Hepatocyte (in vitro differentiated cells): ENCODE measurements at regions not wholly inside any gene's neighbourhood (a gene's known extent, or its start where the extent isn't known, plus 50 kb on each side); places are given as distances from the start of the nearest gene placed in this dataset.
A peak's percentile ranks its signal among the peaks of the same experiment; 100 is the strongest.

ENCODE experiments used
- DNase-seq: peaks from one replicate; pipeline ENCODE4 v3.0.0-alpha.2; 2016; ENCODE audit warnings: low spot score
- H2AFZ ChIP-seq: fragments of 200-600 bp; sonication (generic); 2 replicates; pipeline ENCODE4 v1.6.0; 2016; ENCODE audit warnings: antibody characterized with exemption, mild to moderate bottlenecking
- H3K27ac ChIP-seq: fragments of 200-600 bp; sonication (generic); 2 replicates; pipeline ENCODE4 v1.5.1; 2016; ENCODE audit warnings: mild to moderate bottlenecking
- H3K27me3 ChIP-seq: fragments of 200-600 bp; sonication (generic); 2 replicates; pipeline ENCODE4 v1.6.1; 2016
- H3K36me3 ChIP-seq: fragments of 200-600 bp; sonication (generic); replicated peaks from 2 replicates; pipeline ENCODE4 v1.5.1; 2016; ENCODE audit warnings: low read depth; ENCODE audit not compliant: insufficient read depth
- H3K4me1 ChIP-seq: fragments of 200-600 bp; sonication (generic); 2 replicates; pipeline ENCODE4 v1.5.1; 2016; ENCODE audit warnings: mild to moderate bottlenecking, moderate library complexity; ENCODE audit not compliant: insufficient read depth
- H3K4me2 ChIP-seq: fragments of 200-600 bp; sonication (generic); 2 replicates; pipeline ENCODE4 v1.6.0; 2016
- H3K4me3 ChIP-seq: fragments of 200-600 bp; sonication (generic); 2 replicates; pipeline ENCODE4 v1.5.1; 2016; ENCODE audit warnings: mild to moderate bottlenecking
- H3K79me2 ChIP-seq: fragments of 200-600 bp; sonication (generic); 2 replicates; pipeline ENCODE4 v1.6.0; 2017; ENCODE audit warnings: mild to moderate bottlenecking
- H3K9me2 ChIP-seq: fragments of 200-600 bp; sonication (generic); replicated peaks from 2 replicates; pipeline ENCODE4 v1.6.0; 2017; ENCODE audit warnings: mild to moderate bottlenecking; ENCODE audit not compliant: insufficient read depth
- H3K9me3 ChIP-seq: fragments of 200-600 bp; sonication (generic); 2 replicates; pipeline ENCODE4 v1.5.1; 2016; ENCODE audit warnings: low read depth, mild to moderate bottlenecking
- H4K20me1 ChIP-seq: fragments of 200-600 bp; sonication (generic); 2 replicates; pipeline ENCODE4 v1.6.0; 2016; ENCODE audit warnings: mild to moderate bottlenecking; ENCODE audit not compliant: insufficient read depth, poor library complexity, severe bottlenecking
- CTCF ChIP-seq: fragments of 200-600 bp; sonication (generic); IDR thresholded peaks from 2 replicates; pipeline ENCODE4 v1.5.1; 2016; ENCODE audit warnings: antibody characterized with exemption, mild to moderate bottlenecking; ENCODE audit not compliant: poor library complexity
- EZH2 ChIP-seq: fragments of 200-600 bp; sonication (generic); IDR thresholded peaks from 2 replicates; pipeline ENCODE4 v1.6.1; 2016; ENCODE audit warnings: antibody characterized with exemption, mild to moderate bottlenecking, borderline replicate concordance
- EZH2phosphoT487 ChIP-seq: fragments of 200-600 bp; sonication (generic); IDR thresholded peaks from one replicate; pipeline ENCODE4 v1.6.1; 2018; ENCODE audit warnings: antibody characterized with exemption, mild to moderate bottlenecking, low read depth, moderate library complexity; ENCODE audit not compliant: unreplicated experiment, severe bottlenecking
- WGBS: methylation state at CpG from one replicate; pipeline ENCODE4 v1.1.6; 2016; ENCODE audit warnings: low lambda C conversion rate; ENCODE audit errors: missing lambda C conversion rate; 5-methylcytosine and 5-hydroxymethylcytosine counted together

- peaks cover 12% of the 10 kb centered on the region for H3K4me1 ChIP-seq
- H2AFZ ChIP-seq: no peak overlapping the region
- H3K4me3 ChIP-seq: no peak overlapping the region
- no peak overlapping the region for H3K4me2 ChIP-seq
- TF ChIP-seq CTCF (peak; percentile 17), EZH2phosphoT487 (no peak), EZH2 (no peak)
- H3K27me3 ChIP-seq: no peaks in the 10 kb centered on the region
- 90% methylated on average over 3 of the region's 3 CpGs for WGBS
- DNase-seq: no peak
- H3K36me3 ChIP-seq: no peaks in the 10 kb centered on the region
- H3K9me3 ChIP-seq: no peaks in the 10 kb centered on the region
- H3K9me2 ChIP-seq: no peaks in the 10 kb centered on the region
- no peaks in the 10 kb centered on the region for H4K20me1 ChIP-seq
- H3K27ac ChIP-seq: no peak overlapping the region
- no peaks in the 10 kb centered on the region for H3K79me2 ChIP-seq
Measured at GRCh38 chr1:189678779-189679178, 798.9 kb downstream of the BRINP3 start.

GRCh38 chr1:189681252-189681919 is 796.3 kb downstream of the BRINP3 start:
- WGBS: 44% methylated on average over 3 of the region's 3 CpGs
- Histone ChIP-seq H3K4me3 (no peak overlapping the region), H3K9me3 (no peaks in the 10 kb centered on the region), H3K9me2 (no peaks in the 10 kb centered on the region), H3K4me2 (peak overlapping the region; percentile 53), H3K4me1 (peaks cover 12% of the 10 kb centered on the region), H3K36me3 (no peaks in the 10 kb centered on the region), H3K27me3 (no peaks in the 10 kb centered on the region), H2AFZ (no peak overlapping the region), H3K79me2 (no peaks in the 10 kb centered on the region), H3K27ac (peak overlapping the region; percentile 2), H4K20me1 (no peaks in the 10 kb centered on the region)
- no peak for DNase-seq
- no peak for TF ChIP-seq EZH2phosphoT487
- no peak for TF ChIP-seq CTCF
- no peak for TF ChIP-seq EZH2

DNA sequence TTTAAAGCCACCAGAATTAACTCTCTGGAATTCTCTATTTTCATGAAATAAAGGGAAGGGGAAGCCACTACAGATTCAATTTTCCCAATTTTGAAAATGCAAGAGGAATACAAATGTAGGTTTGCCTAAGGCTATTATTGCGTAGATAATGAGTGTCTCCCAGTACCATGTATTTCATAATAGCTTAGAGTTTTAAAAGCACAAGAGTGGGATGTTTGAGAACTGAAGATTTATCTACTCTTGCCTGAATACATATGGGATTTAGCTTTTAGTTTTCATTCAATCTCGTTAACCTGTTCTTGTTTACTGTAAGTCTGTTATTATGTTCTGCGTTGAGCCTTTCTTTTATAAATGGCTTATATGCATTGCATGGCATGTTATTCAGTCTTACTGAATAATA is 795.1 kb downstream of the BRINP3 start:
- H2AFZ ChIP-seq: peak overlapping the region; percentile 17
- peaks cover 12% of the 10 kb centered on the region for H3K4me1 ChIP-seq
- H3K4me3 ChIP-seq: no peak overlapping the region
- H4K20me1 ChIP-seq: no peaks in the 10 kb centered on the region
- H3K4me2 ChIP-seq: no peak overlapping the region
- H3K9me3 ChIP-seq: no peaks in the 10 kb centered on the region
- H3K79me2 ChIP-seq: no peaks in the 10 kb centered on the region
- H3K27ac ChIP-seq: no peak overlapping the region
- H3K27me3 ChIP-seq: no peaks in the 10 kb centered on the region
- no peak for DNase-seq
- H3K9me2 ChIP-seq: no peaks in the 10 kb centered on the region
- no peaks in the 10 kb centered on the region for H3K36me3 ChIP-seq
- 53% methylated on average over 3 of the region's 3 CpGs for WGBS
- no peak for TF ChIP-seq CTCF
- TF ChIP-seq EZH2: no peak
- TF ChIP-seq EZH2phosphoT487: no peak

- Histone ChIP-seq H3K36me3 (no peaks in the 10 kb centered on the region), H2AFZ (no peak overlapping the region), H3K4me2 (no peak overlapping the region), H3K9me3 (no peaks in the 10 kb centered on the region), H3K79me2 (no peaks in the 10 kb centered on the region), H3K4me1 (peaks cover 9% of the 10 kb centered on the region), H3K4me3 (no peak overlapping the region), H3K9me2 (no peaks in the 10 kb centered on the region), H3K27me3 (no peaks in the 10 kb centered on the region), H4K20me1 (no peaks in the 10 kb centered on the region), H3K27ac (no peak overlapping the region)
- 93% methylated on average over 1 of the region's 1 CpG for WGBS
- no peak for DNase-seq
- no peak for TF ChIP-seq EZH2phosphoT487
- TF ChIP-seq CTCF: no peak
- TF ChIP-seq EZH2: no peak
Measured at GRCh38 chr1:189686288-189686687, 791.4 kb downstream of the BRINP3 start.
